Liver (tissue), 7 donors: ENCODE measurements at regions not wholly inside any gene's neighbourhood (a gene's known extent, or its start where the extent isn't known, plus 50 kb on each side); places are given as distances from the start of the nearest gene placed in this dataset.

Source experiments
- DNase-seq: peaks from one replicate; pipeline ENCODE4 v3.0.0-alpha.2; 2017; ENCODE audit warnings: low spot score
- H3K27ac ChIP-seq, 2 donors: one replicate each; pipeline ENCODE4 v1.7.0; 2013; ENCODE audit warnings: inconsistent platforms in 2 of 2, low read length in 2 of 2, control low read depth in 1 of 2, low read depth in 1 of 2, mild to moderate bottlenecking in 1 of 2
- H3K27me3 ChIP-seq, 4 donors: one replicate each; pipeline versions ENCODE4 v1.6.1 to v1.7.0; 2013; ENCODE audit warnings: low read length in 3 of 4, inconsistent platforms in 1 of 4, mild to moderate bottlenecking in 1 of 4, moderate library complexity in 1 of 4; ENCODE audit not compliant: control insufficient read depth in 4 of 4, insufficient read depth in 4 of 4
- H3K36me3 ChIP-seq, 4 donors: one replicate each; pipeline versions ENCODE4 v1.6.1 to v1.7.0; 2013; ENCODE audit warnings: low read length in 3 of 4, mild to moderate bottlenecking in 3 of 4, low read depth in 1 of 4, moderate library complexity in 1 of 4; ENCODE audit not compliant: control insufficient read depth in 4 of 4, insufficient read depth in 3 of 4
- H3K4me1 ChIP-seq, 4 donors: one replicate each; pipeline versions ENCODE4 v1.6.1 to v1.7.0; 2013; ENCODE audit warnings: low read length in 3 of 4, mild to moderate bottlenecking in 3 of 4, moderate library complexity in 1 of 4; ENCODE audit not compliant: control insufficient read depth in 4 of 4, insufficient read depth in 4 of 4
- H3K4me3 ChIP-seq, 3 donors: one replicate each; pipeline versions ENCODE4 v1.6.1 to v1.7.0; 2013; ENCODE audit warnings: low read length in 3 of 3, control low read depth in 1 of 3, low read depth in 1 of 3, mild to moderate bottlenecking in 1 of 3
- H3K9ac ChIP-seq, 2 donors: one replicate each; pipeline ENCODE4 v1.7.0; 2013; ENCODE audit warnings: low read length in 2 of 2, mild to moderate bottlenecking in 2 of 2, moderate library complexity in 2 of 2, control low read depth in 1 of 2, low read depth in 1 of 2
- H3K9me3 ChIP-seq, 4 donors: one replicate each; pipeline versions ENCODE4 v1.6.1 to v1.7.0; 2013; ENCODE audit warnings: low read length in 3 of 4; ENCODE audit not compliant: control insufficient read depth in 4 of 4
- ATF3 ChIP-seq: IDR thresholded peaks from 2 replicates; pipeline ENCODE4 v1.6.1; 2016; ENCODE audit warnings: antibody characterized with exemption
- EGR1 ChIP-seq, 2 donors: IDR thresholded peaks; 2 replicates each; pipeline ENCODE4 v1.6.1; 2016 to 2018; ENCODE audit warnings: antibody characterized with exemption in 2 of 2, low read depth in 2 of 2
- FOXA1 ChIP-seq: IDR thresholded peaks from 2 replicates; pipeline ENCODE4 v1.6.1; 2016; ENCODE audit warnings: antibody characterized with exemption
- FOXA2 ChIP-seq: IDR thresholded peaks from 2 replicates; pipeline ENCODE4 v1.6.1; 2016; ENCODE audit warnings: antibody characterized with exemption
- HNF4A ChIP-seq, 2 donors: conservative IDR thresholded peaks; 2 replicates each; pipeline ENCODE4 v1.6.1; 2016; ENCODE audit warnings: antibody characterized with exemption in 2 of 2, mild to moderate bottlenecking in 2 of 2
- HNF4G ChIP-seq: IDR thresholded peaks from 2 replicates; pipeline ENCODE4 v1.6.1; 2016; ENCODE audit warnings: antibody characterized with exemption
- JUND ChIP-seq, 2 donors: IDR thresholded peaks; 2 replicates each; pipeline ENCODE4 v1.6.1; 2016; ENCODE audit warnings: antibody characterized with exemption in 2 of 2
- MAX ChIP-seq: IDR thresholded peaks from 2 replicates; pipeline ENCODE4 v1.6.1; 2016; ENCODE audit warnings: antibody characterized with exemption
- NR2F2 ChIP-seq: IDR thresholded peaks from 2 replicates; pipeline ENCODE4 v1.6.1; 2016; ENCODE audit warnings: antibody characterized with exemption
- RAD21 ChIP-seq, 2 donors: IDR thresholded peaks; 2 replicates each; pipeline ENCODE4 v1.6.1; 2016; ENCODE audit warnings: antibody characterized with exemption in 2 of 2, mild to moderate bottlenecking in 2 of 2
- SP1 ChIP-seq: IDR thresholded peaks from 2 replicates; pipeline ENCODE4 v1.6.1; 2018; ENCODE audit warnings: antibody characterized with exemption, mild to moderate bottlenecking
- TAF1 ChIP-seq: conservative IDR thresholded peaks from 2 replicates; pipeline ENCODE4 v1.6.1; 2016; ENCODE audit warnings: antibody characterized with exemption, mild to moderate bottlenecking
- YY1 ChIP-seq: IDR thresholded peaks from 2 replicates; pipeline ENCODE4 v1.6.1; 2016; ENCODE audit warnings: antibody characterized with exemption, mild to moderate bottlenecking
- ZBTB33 ChIP-seq: IDR thresholded peaks from 2 replicates; pipeline ENCODE4 v1.6.1; 2016; ENCODE audit warnings: antibody characterized with exemption
- WGBS: extraction: QIAGEN DNeasy Blood & Tissue Kit; methylation state at CpG from one replicate; pipeline ENCODE4 v1.1.7; 2013; 5-methylcytosine and 5-hydroxymethylcytosine counted together
- donor health status: healthy.
- donor health status: healthy.
- donor health status: healthy.
- donor health status: healthy.

GRCh38 chr5:3490957-3491507, 104.6 kb upstream of the IRX1 start:
- H3K27me3 ChIP-seq: peaks cover 0 to 4% (median 0%) of the 10 kb centered on the region in 4 donors
- TF ChIP-seq JUND (IDR thresholded peaks at IDR 0.05): no peak
- TF ChIP-seq EGR1 (IDR thresholded peaks at IDR 0.05; ENCODE audit: low read depth in 2 of 2): no peak
- no peak for TF ChIP-seq ZBTB33
- TF ChIP-seq FOXA2: no peak
- TF ChIP-seq FOXA1: no peak
- TF ChIP-seq MAX: no peak
- no peak for TF ChIP-seq SP1
- TF ChIP-seq RAD21 (IDR thresholded peaks at IDR 0.05): no peak
- TF ChIP-seq TAF1: no peak
- no peak for DNase-seq
- no peak overlapping the region for H3K4me3 ChIP-seq
- H3K9ac ChIP-seq: no peak overlapping the region
- peaks cover 0 to 3% (median 1%) of the 10 kb centered on the region in 4 donors for H3K9me3 ChIP-seq
- H3K36me3 ChIP-seq: no peaks in the 10 kb centered on the region
- no peaks in the 10 kb centered on the region for H3K4me1 ChIP-seq
- H3K27ac ChIP-seq: no peak overlapping the region
- 42% methylated on average over 18 of the region's 18 CpGs for WGBS

- Histone ChIP-seq H3K9me3 (peaks cover 0 to 3% (median 1%) of the 10 kb centered on the region in 4 donors), H3K4me3 (no peak overlapping the region), H3K9ac (no peak overlapping the region), H3K27ac (no peak overlapping the region), H3K4me1 (no peaks in the 10 kb centered on the region), H3K36me3 (no peaks in the 10 kb centered on the region), H3K27me3 (peaks cover 0 to 4% (median 0%) of the 10 kb centered on the region in 4 donors)
- 73% methylated on average over 21 of the region's 21 CpGs for WGBS
- no peak for DNase-seq
- TF ChIP-seq ZBTB33 (no peak), MAX (no peak), SP1 (no peak), EGR1 (IDR thresholded peaks at IDR 0.05; ENCODE audit: low read depth in 2 of 2) (no peak), NR2F2 (no peak), HNF4G (no peak), ATF3 (no peak), FOXA1 (no peak), FOXA2 (no peak), YY1 (no peak), HNF4A (conservative IDR thresholded peaks at IDR 0.05) (no peak)
These were observed 106.3 kb upstream of the IRX1 start for GRCh38 chr5:3489239-3489843.
